A549 (cell line): ENCODE measurements at regions not wholly inside any gene's neighbourhood (a gene's known extent, or its start where the extent isn't known, plus 50 kb on each side); places are given as distances from the start of the nearest gene placed in this dataset.

ENCODE experiments used
- ATAC-seq, 2 experiments: fragments of 200-7000 bp in 1 of 2; fragments of >200 bp in 1 of 2; cut with Nextera tagmentation in 1 of 2; cut with Tn5 transposase in 1 of 2; 3 replicates each; pipeline versions ENCODE4 v1.8.0 to v1.9.1; 2018 to 2020; ENCODE audit warnings: mild to moderate bottlenecking in 1 of 2, moderate library complexity in 1 of 2
- CTCF ChIA-PET: fragments of 300-600 bp; sonication (Branson Sonifier 250); formaldehyde crosslinking; extraction: SDS; loops from one replicate; lab custom pipeline; 2021; ENCODE audit warnings: antibody characterized with exemption, inconsistent platforms; lab: Yijun Ruan, JAX
- POLR2A ChIA-PET: fragments of 350-600 bp; formaldehyde crosslinking; extraction: SDS; loops from one replicate; lab custom pipeline; 2021; ENCODE audit warnings: antibody characterized with exemption, inconsistent platforms; lab: Yijun Ruan, JAX
- DNase-seq, 2 experiments: peaks; one replicate each; pipeline versions ENCODE4 v3.0.0 to v3.0.0-alpha.2; 2011 to 2016; ENCODE audit warnings: low read depth in 1 of 2, low spot score in 1 of 2
- FAIRE-seq: peaks from 2 replicates; lab custom pipeline; 2011; peaks lifted over from hg19 to GRCh38; lab: Jason Lieb, UNC
- H3K27ac ChIP-seq, 2 experiments: fragments of >200 bp; sonication (Bioruptor Twin); formaldehyde crosslinking; 3 replicates each; pipeline ENCODE4 v1.5.1; 2016 to 2017
- H3K4me1 ChIP-seq: fragments of >200 bp; sonication (Bioruptor Twin); formaldehyde crosslinking; 3 replicates; pipeline ENCODE4 v1.6.1; 2016
- H3K4me2 ChIP-seq: fragments of >200 bp; sonication (Bioruptor Twin); formaldehyde crosslinking; 3 replicates; pipeline ENCODE4 v1.6.1; 2016
- H3K4me3 ChIP-seq: fragments of >200 bp; sonication (Bioruptor Twin); formaldehyde crosslinking; 3 replicates; pipeline ENCODE4 v1.5.1; 2016
- H3K9me3 ChIP-seq: fragments of >200 bp; sonication (Bioruptor Twin); formaldehyde crosslinking; 3 replicates; pipeline ENCODE4 v1.6.1; 2016
- ATOH8 ChIP-seq: fragments of 250-450 bp; sonication (Bioruptor Pico); IDR thresholded peaks from 2 replicates; pipeline ENCODE4 v1.5.0; 2020; ENCODE audit warnings: low read depth, mild to moderate bottlenecking, moderate library complexity
- BCL3 ChIP-seq: fragments of >200 bp; sonication (Bioruptor Twin); formaldehyde crosslinking; IDR thresholded peaks from 3 replicates; pipeline ENCODE4 v1.6.1; 2016
- CBX8 ChIP-seq: fragments of 200-600 bp; sonication (generic); IDR thresholded peaks from 2 replicates; pipeline ENCODE4 v1.6.1; 2016
- ELK1 ChIP-seq: fragments of 150-350 bp; IDR thresholded peaks from 2 replicates; pipeline ENCODE4 v1.6.1; 2014; ENCODE audit warnings: low read depth, mild to moderate bottlenecking, low read length
- ESRRA ChIP-seq: fragments of 150-350 bp; IDR thresholded peaks from 2 replicates; pipeline ENCODE4 v1.6.1; 2014; ENCODE audit warnings: mild to moderate bottlenecking, low read length, borderline replicate concordance
- FOXS1 ChIP-seq: fragments of 250-450 bp; sonication (Bioruptor Pico); IDR thresholded peaks from 2 replicates; pipeline ENCODE4 v1.5.0; 2020; ENCODE audit warnings: mild to moderate bottlenecking, moderate library complexity
- GATA3 ChIP-seq: IDR thresholded peaks from 2 replicates; pipeline ENCODE4 v1.6.1; 2012; ENCODE audit warnings: borderline replicate concordance
- HMGXB4 ChIP-seq: fragments of 250-450 bp; sonication (Bioruptor Pico); IDR thresholded peaks from 2 replicates; pipeline ENCODE4 v1.5.0; 2021; ENCODE audit warnings: mild to moderate bottlenecking, moderate library complexity, borderline replicate concordance
- HOXB5 ChIP-seq: fragments of 250-450 bp; sonication (Bioruptor Pico); IDR thresholded peaks from 2 replicates; pipeline ENCODE4 v1.5.0; 2020; ENCODE audit warnings: mild to moderate bottlenecking, moderate library complexity
- JUN ChIP-seq, 2 experiments: fragments of >200 bp; sonication (Bioruptor Twin); formaldehyde crosslinking; IDR thresholded peaks; 2 replicates in 1 of 2; 3 replicates in 1 of 2; pipeline ENCODE4 v1.6.1; 2016 to 2017
- KDM1A ChIP-seq: fragments of 200-600 bp; sonication (generic); IDR thresholded peaks from 2 replicates; pipeline ENCODE4 v1.6.1; 2016; ENCODE audit warnings: low read depth, mild to moderate bottlenecking
- NFE2L2 ChIP-seq: fragments of 150-350 bp; conservative IDR thresholded peaks from 2 replicates; pipeline ENCODE4 v1.6.1; 2014; ENCODE audit warnings: low read length
- POLR2A ChIP-seq: IDR thresholded peaks from 2 replicates; pipeline ENCODE4 v1.6.1; 2012; ENCODE audit warnings: mild to moderate bottlenecking, low read length
- RARB ChIP-seq: fragments of 250-450 bp; sonication (Bioruptor Pico); IDR thresholded peaks from 2 replicates; pipeline ENCODE4 v1.8.0; 2021; ENCODE audit warnings: mild to moderate bottlenecking, moderate library complexity
- RNF2 ChIP-seq: fragments of 200-600 bp; sonication (generic); IDR thresholded peaks from 2 replicates; pipeline ENCODE4 v1.6.1; 2016; ENCODE audit warnings: low read depth, mild to moderate bottlenecking, antibody characterized with exemption, moderate library complexity, borderline replicate concordance
- SREBF2 ChIP-seq: fragments of 450-650 bp; IDR thresholded peaks from 2 replicates; pipeline ENCODE4 v1.6.1; 2014; ENCODE audit warnings: mild to moderate bottlenecking, moderate library complexity
- WGBS: methylation state at CpG from one replicate; pipeline ENCODE4 v1.1.6; 2017; ENCODE audit errors: missing lambda C conversion rate; 5-methylcytosine and 5-hydroxymethylcytosine counted together

- ChIA-PET POLR2A (no interaction called here), CTCF (interaction anchor here (0.6 to 1.8 kb wide), 4 partner anchors 10 to 506 kb away, joined by 3 to 6 read pairs (median 4); no protein-coding TSS in a partner anchor)
- H3K4me2 ChIP-seq, result no peak overlapping the region
- no peak overlapping the region for H3K27ac ChIP-seq
- 42% methylated on average over 13 of the region's 13 CpGs for WGBS
- FAIRE-seq, result no peak
- DNase-seq, result no peak
- no peak overlapping the region for H3K4me3 ChIP-seq
- TF ChIP-seq POLR2A (no peak), GATA3 (no peak), RARB (no peak), SREBF2 (no peak), ELK1 (no peak), ESRRA (no peak)
- TF ChIP-seq, all 56 proteins: peak for 0
- Histone ChIP-seq H3K4me1 (no peaks in the 10 kb centered on the region), H3K9me3 (no peaks in the 10 kb centered on the region)
- no peak for ATAC-seq
Measured at GRCh38 chr20:59376109-59376841, 75.9 kb downstream of the EDN3 start.

GRCh38 chr20:59376998-59377397, 76.6 kb downstream of the EDN3 start:
- Histone ChIP-seq H3K4me2 (no peak overlapping the region), H3K9me3 (no peaks in the 10 kb centered on the region), H3K4me3 (no peak overlapping the region), H3K4me1 (no peaks in the 10 kb centered on the region), H3K27ac (no peak overlapping the region)
- no peak for TF ChIP-seq SREBF2
- DNase-seq, result no peak
- CTCF ChIA-PET, result interaction anchor here (0.6 to 1.4 kb wide), 4 partner anchors 9 to 507 kb away, joined by 3 to 5 read pairs (median 4); no protein-coding TSS in a partner anchor
- ATAC-seq, result no peak
- POLR2A ChIA-PET, result no interaction called here
- FAIRE-seq, result no peak
- WGBS, result 65% methylated on average over 8 of the region's 8 CpGs

- ChIA-PET POLR2A (no interaction called here), CTCF (interaction anchor here (1.0 to 1.1 kb wide), 3 partner anchors 12 to 280 kb away, joined by 3 read pairs; no protein-coding TSS in a partner anchor)
- TF ChIP-seq JUN (IDR thresholded peaks at IDR 0.05), result no peak
- TF ChIP-seq RNF2, result no peak
- TF ChIP-seq HOXB5 (CRISPR knock-in tag), result no peak
- TF ChIP-seq KDM1A, result no peak
- no peak for TF ChIP-seq CBX8
- TF ChIP-seq ATOH8 (CRISPR knock-in tag), result no peak
- no peak for TF ChIP-seq NFE2L2
- TF ChIP-seq, all 56 proteins: peak for 0
- Histone ChIP-seq H3K27ac (no peak overlapping the region), H3K4me2 (no peak overlapping the region), H3K4me3 (no peak overlapping the region), H3K9me3 (no peaks in the 10 kb centered on the region), H3K4me1 (no peaks in the 10 kb centered on the region)
- FAIRE-seq (no peak), DNase-seq (no peak), ATAC-seq (no peak)
- WGBS, result 26% methylated on average over 3 of the region's 3 CpGs
Measured at GRCh38 chr20:59377842-59378241, 77.4 kb downstream of the EDN3 start.

GRCh38 chr20:59378396-59378795, 78.0 kb downstream of the EDN3 start:
- TF ChIP-seq BCL3 (no peak), HMGXB4 (no peak), ESRRA (no peak), FOXS1 (no peak)
- WGBS, result 53% methylated on average over 1 of the region's 1 CpG
- Histone ChIP-seq H3K4me1 (no peaks in the 10 kb centered on the region), H3K9me3 (no peaks in the 10 kb centered on the region), H3K4me2 (no peak overlapping the region), H3K4me3 (no peak overlapping the region), H3K27ac (no peak overlapping the region)
- DNase-seq (no peak), FAIRE-seq (no peak), ATAC-seq (no peak)
- CTCF ChIA-PET, result interaction anchor here (1.0 kb wide), 2 partner anchors 12 to 280 kb away, joined by 3 read pairs; no protein-coding TSS in a partner anchor
- POLR2A ChIA-PET, result no interaction called here
